GM18861 (cell line): ENCODE measurements at regions not wholly inside any gene's neighbourhood (a gene's known extent, or its start where the extent isn't known, plus 50 kb on each side); places are given as distances from the start of the nearest gene placed in this dataset.

Experiments used
- ATAC-seq: cut with Tn5 transposase; IDR thresholded peaks from one replicate; pipeline ENCODE4 v1.9.1; 2021; ENCODE audit not compliant: unreplicated experiment

DNA sequence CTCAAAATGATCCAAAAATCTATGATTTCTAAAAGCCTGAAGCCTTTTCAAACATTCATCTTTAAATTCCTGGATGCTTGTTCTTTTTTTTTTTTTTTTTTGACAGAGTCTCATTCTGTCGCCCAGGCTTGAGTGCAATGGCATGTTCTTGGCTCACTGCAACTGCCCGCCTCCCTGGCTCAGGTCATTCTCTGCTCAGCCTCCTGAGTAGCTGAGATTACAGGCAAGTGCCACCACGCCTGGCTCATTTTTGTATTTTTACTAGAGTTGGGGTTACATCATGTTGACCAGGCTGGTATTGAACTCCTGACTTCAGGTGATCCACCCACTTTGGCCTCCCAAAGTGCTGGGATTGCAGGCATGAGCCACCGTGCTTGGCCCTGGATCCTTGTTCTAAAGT is 649.5 kb downstream of the XIRP2 start:
- no peak for ATAC-seq

DNA sequence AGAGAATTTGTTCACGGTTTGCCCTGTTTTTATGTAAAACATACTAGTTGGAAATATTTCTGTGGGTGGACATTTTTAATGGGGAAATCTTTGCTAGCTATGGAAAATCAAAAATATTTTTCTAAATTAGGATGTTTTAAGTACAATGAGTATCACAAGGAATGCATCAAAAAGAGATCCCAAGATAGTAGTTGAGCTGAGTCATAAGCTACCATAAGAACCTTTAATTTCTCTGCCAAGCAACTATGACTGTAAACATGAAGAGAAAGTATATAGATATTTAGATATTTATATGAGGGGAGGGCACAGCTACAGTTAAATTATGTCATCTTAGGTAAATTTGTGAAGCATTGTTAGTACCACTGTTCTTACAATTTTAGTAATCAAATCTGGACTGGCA is 646.2 kb downstream of the XIRP2 start:
- no peak for ATAC-seq

DNA sequence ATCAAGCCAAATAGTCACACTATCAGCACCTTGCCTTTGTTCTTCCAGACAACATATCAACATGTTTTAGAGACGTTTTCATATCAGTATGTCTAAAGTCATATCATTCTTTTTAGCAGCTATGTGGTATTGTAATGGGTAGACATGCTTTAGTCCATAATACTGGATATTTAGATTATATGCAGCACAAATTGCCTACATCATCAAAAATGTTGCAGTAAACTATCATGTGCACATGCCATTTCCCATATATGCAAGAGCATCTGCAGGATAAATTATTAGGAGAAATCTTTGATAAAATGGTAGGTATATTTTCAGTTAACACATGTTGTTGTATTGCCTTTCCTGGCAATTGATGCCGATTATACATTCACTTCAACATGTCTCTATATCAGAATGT is 636.5 kb downstream of the XIRP2 start:
- no peak for ATAC-seq

DNA sequence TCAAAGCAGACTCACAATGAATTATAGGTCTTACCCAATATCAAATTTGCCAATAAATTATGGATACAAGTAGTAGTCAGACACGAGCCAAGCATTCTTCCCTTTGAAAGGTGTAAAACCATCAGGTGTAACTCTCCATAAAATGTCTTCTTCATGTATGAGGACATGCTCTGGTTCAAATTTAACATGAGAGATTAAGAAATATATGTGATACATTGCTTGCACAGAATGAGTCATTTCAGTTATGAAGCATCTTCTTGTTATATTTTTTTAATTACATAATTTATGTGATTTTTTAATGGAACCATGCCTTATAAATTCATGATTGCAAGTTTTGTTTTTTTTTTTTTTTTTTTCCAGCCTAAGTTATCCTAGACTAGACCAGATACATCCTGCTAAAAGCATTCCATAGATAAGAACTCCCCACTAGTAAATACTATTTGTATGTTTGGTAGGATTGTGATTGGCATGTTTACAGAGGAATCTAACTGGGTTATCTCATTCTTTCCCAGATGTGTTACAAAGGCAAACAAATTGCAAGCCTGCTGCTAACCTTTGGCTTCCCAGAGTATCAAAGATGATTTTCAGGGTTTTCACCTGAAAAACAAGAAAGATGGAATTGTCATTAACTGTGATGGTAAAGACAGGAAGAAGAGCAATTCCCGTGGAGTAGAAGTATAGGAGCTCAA is 621.9 kb downstream of the XIRP2 start:
- ATAC-seq, result no peak

DNA sequence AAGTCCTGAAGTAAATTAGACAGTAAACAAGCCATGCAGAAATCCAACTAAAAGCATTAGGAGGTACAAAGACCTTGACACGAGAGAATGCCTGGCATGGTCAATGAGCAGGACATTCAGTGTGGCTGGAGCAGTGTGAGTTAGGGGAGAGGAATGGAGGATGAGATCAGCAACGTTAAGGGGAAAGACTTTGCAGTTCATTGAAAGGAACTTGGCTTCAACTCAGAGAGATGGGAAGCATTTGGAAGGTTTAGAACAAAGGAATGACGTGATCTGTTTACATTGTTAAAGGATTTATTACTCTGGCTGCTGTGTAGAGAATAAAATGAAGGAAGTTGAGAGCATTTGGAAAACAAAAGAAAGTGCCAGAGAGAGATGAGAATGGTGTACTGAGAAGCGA is 621.3 kb downstream of the XIRP2 start:
- no peak for ATAC-seq

DNA sequence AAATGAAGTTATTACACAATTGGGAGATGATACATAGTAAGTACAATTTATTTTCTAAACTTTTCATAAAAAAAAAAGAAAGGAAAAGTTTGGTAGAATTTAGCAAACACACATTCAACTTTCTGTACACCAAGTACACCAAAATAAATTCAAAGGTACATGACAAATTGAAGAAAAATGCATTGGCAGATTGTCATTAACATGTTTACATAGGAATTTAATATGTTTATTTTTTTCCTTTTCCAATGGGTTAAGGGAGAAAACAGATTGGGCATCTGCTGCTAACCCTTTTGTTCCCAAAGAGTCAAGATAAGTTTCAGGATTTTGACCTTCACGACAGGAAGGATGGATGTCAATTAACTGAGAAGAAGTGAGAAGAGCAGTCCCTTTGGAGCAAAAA is 620.4 kb downstream of the XIRP2 start:
- ATAC-seq, result no peak

DNA sequence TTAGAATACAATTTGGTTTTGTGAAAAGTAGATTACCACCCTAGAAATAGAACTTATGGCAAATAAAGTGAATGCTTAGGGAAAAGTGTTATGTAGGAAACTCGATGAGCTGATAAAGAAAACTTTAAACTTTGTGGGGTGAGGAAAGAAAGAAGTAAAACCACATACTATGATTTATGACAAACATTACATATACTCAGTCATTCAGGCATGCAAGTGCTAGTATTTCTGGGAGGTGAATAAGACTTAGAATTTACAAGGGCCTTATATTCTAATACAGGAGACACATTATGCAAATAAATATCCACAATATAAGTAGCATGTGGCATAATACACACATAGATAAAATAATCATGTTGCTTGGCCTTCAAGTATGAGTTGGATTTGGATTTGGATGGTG is 618.1 kb downstream of the XIRP2 start:
- no peak for ATAC-seq

DNA sequence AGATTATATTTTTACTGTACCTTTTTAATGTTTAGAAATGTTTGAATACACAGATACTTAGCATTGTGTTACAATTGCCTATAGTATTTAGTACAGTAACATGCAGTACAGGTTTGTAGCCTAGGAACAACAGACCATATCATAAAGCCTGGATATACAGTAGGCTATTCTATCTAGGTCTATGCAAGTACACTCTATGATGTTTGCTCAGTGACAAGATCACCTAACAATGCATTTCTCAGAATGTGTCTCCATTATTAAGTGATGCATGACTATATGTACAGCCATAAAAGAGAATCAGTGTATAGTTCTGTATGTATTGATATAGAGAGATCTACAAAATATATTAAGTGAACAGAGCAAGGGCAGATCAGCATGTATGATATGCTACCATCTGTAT is 616.4 kb downstream of the XIRP2 start:
- no peak for ATAC-seq

DNA sequence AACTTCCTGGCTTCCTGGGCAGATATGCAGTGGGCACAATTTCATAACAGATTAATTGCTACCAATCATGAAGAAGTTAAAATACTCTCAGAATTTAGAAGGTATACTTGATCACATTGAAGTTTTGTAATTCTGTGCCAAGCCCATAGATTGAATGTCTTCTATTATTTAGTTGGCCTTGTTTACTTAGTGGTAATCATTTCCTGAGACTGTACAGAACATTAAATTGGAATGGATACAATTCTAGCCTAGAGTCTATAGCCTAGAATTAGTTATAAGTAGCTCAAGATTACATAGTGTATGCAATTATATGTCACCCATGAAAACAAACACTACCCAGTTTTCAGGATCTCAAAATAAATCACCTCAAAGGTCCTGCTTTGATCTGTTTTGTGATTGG is 615.8 kb downstream of the XIRP2 start:
- no peak for ATAC-seq

DNA sequence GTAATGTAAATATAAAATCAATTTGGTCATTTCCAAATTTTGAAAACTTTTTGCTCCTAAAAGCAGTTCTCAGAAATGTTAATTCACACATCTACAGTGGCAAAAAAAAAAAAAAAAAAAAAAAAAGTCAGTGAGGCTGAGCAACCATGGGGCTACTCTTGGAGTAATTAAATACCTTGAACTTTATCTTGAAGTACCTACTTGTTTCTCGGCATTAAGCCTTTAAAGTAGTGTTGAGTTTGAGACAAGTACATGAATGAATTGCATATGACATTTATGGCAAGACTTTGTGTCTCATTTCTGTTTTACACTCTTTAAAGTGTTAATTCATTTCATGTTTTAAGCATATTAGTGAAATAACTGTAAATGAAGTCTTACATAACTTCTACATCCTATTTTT is 613.3 kb downstream of the XIRP2 start:
- ATAC-seq, result no peak

DNA sequence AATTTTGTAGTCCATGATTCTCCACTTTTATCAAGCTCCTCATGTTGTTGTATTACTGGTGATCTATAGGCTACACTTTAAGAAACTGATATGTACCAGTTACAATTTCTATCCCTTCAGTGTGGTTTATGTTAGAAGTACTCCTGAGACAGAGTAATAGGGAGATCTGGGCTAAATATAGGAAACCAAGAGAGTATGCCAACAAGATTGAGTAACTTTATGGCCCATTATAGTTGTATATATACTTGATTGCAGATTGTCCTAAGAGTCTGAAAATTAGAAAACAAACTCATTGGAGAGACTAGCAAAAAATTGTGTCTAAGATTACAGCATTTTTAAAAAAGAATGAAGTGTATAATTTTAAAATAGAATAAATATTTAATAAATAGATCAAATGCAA is 605.6 kb downstream of the XIRP2 start:
- ATAC-seq, result no peak

DNA sequence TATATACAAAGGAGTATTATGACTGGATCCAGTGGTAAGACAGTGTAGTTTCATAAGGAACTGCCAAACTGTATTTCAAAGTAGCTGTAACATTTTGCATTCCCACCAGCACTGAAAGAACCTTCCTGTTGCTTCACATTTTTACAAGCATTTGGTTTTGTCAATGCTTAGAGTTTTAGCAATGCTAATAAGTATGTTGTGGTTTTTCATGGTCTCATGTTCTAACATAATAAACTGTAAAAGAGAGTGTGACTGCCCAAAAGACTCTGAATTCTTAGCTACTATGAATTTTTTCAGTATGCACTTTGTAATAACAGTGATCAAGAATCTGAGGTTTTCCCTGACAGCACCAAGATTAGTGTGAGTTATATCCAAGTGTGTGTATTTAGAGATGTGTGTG is 604.2 kb downstream of the XIRP2 start:
- ATAC-seq, result no peak

DNA sequence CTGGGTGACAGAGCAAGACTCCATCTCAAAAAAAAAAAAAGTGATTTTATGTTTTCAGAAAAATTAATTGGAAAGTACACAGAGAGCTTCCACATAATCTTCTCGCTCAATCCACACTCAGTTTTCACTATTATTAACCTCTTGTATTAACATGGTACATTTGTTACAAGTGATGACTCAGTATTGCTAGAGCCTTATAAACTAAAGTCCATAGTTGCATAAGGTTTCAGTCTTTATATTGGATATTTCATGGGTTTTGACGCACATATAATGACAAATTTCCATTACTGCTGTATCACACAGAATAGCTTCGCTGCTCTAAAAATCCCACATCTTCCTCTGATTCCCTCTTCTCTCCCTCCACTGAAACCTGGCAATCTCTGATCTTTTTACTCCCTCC is 603.5 kb downstream of the XIRP2 start:
- no peak for ATAC-seq

DNA sequence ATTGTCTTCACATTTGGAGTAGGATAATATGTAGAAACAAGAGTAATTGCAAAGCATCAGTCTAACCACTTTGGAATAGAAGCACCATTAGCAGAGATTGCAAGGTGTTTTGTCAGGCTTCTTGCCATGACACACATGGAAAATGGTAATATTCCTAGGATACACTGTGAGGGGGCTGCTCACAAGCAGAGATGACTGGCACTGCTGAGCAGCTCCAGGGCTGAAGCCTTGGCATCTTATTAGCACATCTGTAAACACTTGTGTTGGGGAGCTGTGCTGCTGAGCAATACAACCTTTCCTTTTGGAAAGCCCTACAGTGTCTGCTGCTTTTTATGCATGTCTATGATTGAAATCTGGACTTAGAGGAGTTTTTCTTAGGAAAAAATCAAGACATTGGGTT is 602.2 kb downstream of the XIRP2 start:
- no peak for ATAC-seq

DNA sequence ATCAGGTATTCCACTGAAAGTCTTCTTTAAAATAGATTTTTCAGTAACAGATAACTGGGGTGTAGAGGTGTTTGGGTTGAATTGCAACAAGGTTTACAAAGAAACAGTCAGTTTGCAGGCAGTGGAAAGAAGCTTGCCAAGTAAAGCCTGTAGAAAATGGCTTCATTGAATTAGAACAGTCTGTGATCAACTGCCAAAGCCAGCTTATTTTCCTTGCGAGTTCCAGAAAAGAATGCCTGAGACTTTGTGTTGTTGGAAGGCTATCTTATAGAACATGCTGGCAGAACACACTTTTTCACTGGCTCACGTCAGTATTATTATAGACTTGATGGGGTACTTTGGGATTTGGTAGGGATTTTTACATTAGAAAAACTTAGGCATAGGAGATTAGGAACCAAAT is 601.0 kb downstream of the XIRP2 start:
- ATAC-seq, result no peak

DNA sequence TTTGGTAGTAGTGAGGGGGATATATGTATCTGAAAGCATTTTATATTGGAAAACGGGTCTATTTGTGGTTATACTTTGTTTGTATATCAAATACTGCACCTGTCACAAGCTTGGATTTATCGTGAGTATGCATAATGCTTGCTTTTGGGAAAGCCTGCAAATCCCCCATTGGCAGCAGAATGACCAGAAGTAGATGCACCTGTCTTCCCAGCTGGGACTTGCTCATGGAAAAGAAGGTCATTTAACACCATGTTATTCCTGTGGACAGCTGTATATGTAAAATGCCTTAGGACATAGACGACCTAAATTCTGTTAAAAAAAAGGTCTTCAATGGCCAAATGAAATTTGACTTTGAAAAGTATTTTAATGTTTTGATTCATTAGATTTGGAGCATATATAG is 599.4 kb downstream of the XIRP2 start:
- no peak for ATAC-seq

DNA sequence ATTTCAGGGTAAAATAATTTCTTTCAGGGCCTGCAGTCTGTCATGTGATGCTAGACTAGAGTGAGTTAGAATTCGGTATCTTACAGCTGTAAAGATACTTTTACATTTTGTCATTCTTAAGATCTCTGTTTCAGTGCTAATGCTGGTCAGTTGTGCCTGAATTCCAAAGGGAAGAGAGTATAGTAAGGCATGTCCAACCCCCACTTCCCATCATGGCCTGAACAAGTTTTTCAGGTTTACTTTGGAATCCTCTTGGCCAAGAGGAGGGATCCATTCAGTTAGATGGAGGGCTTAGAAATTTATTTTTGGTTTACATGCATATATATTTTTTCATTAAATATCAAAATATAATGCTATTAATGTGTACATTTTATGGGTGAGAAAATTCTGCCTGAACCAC is 596.6 kb downstream of the XIRP2 start:
- no peak for ATAC-seq

DNA sequence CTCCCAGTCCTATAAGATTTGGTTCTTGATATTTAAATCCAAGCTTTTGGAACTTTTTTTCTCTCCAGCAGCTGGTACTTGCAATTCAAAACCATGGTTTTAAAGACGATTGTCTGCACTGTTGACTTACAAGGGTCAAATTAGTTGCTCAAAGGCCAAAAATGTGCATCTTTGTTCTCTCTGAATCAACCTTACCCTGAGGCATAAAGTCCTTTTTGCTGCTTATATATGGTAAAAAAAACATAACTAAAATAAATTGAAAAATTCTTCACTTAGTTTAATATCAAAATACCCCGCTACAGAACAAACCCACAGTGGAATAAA is 592.7 kb downstream of the XIRP2 start:
- no peak for ATAC-seq

DNA sequence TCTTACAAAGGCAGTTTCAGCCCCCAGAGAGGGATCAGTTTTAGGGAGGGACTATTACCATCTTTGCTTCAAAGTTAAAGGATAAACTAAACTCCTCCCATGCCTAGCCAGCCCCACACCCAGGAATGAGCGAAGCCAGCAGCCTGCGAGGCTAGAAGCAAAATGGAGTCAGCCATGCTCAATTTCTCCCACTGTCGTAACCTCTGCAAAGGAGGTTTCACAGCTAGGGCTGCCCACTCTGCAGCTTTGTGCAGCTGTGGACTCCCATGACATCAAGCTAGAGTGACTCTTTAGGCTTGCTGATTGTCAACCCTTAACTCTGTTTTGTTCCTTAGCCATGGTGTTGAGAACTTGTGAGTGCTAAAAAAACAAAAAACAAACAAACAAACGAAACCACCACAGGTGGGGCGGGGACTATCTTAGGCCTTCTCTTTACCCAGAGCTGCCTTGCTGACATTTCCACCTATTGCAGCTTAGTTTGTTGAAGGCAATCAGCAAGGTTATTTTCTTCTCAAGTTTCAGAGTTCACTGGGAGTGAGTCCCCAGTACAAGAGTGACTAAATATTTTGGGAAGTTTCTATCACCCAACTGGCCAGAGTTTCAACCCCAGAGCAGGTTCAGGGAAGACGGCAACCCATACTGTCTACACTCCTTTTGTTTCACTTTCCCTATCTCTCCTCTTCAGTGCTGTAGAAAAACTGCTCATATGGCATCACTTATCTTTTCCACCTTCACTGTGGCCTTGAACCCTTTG is 592.1 kb downstream of the XIRP2 start:
- no peak for ATAC-seq

DNA sequence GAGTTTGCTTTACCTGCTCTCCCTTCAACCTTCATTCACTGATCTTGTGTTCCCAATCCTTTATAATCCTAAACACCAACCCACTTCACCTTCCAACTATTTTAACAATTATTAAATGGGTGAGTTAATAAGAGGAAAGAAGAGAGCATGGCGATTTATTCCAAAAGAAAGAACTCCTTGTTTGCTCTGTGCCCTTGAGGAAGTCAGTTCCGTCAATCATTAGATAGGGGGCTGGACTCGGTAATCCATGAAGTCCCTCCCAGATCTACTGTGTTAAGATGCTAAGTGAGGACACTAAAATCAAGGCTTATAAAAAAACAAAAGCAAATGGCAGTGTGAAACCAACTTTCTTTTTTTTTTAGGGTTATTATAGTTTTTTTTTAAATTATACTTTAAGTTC is 589.9 kb downstream of the XIRP2 start:
- ATAC-seq, result no peak

DNA sequence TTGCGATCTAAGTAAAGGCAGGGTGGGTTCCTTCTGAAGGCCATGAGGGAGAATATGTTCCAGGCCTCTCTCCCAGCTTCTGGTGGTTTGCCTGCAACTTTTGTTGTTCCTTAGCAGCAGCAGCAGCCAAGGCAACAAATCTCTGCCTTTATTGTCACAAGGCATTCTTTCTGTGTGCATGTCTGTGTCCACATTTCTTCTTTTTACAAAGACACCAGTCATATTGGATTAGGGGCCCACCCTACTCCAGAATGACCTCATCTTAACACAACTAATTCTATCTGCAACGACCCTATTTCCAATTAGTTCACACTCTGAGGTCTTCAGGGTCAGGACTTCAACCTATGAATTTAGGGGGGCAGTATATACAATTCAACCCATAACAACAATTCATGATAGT is 587.5 kb downstream of the XIRP2 start:
- no peak for ATAC-seq

DNA sequence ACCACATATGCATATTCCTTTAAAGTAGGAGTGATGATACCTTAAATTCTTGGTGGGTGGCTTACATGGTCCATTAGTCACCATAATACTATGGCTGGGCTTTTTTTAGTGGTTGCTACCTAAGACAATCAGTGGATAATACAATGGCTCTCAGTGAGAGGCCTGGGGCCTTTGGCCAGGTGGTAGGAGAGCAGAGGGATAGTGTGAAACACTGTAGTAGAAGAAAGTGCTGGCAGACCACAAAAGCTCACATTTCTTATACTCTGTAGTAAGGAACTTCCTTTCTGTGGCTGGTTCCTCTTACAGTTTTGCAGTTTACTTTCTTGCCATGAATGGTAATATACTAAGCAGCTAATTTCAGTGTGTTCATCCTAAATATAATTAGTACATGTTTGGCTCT is 583.5 kb downstream of the XIRP2 start:
- ATAC-seq, result no peak

DNA sequence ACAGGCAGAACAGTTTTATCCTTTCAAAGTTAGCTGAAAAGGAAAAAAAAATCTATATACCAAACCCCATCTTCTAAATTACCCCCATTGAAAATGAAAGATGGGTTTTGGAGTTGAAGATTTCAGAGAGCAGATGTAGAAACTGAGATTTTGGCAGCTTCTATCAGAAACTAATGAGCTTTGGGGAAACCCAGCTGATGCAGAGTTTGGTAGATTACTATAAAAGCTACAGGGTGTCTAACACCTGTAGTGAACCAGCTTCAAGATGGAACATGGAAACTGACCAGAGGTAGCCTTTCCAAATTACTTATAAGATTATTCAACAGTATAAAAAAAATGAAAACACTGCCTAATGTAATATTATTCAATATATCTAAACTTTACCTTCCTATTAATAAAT is 583.1 kb downstream of the XIRP2 start:
- no peak for ATAC-seq
